Esophagus muscularis mucosa (tissue), 4 donors: ENCODE measurements at regions not wholly inside any gene's neighbourhood (a gene's known extent, or its start where the extent isn't known, plus 50 kb on each side); places are given as distances from the start of the nearest gene placed in this dataset.
"Not testable (repeated sequence)": the region's sequence is repeated elsewhere in the genome, so short reads cannot be mapped to it uniquely, and the experiment has no call there.

Experiments used
- DNase-seq: peaks from one replicate; pipeline ENCODE4 v3.0.0-alpha.2; 2017; ENCODE audit errors: extremely low spot score
- H3K27ac ChIP-seq, 4 donors: fragments of 200-600 bp; sonication (generic); replicated peaks in 1 of 4; 1 replicate in 3 of 4; 2 replicates in 1 of 4; pipeline ENCODE4 v1.5.1; 2016 to 2019; ENCODE audit warnings: mild to moderate bottlenecking in 1 of 4
- H3K27me3 ChIP-seq, 4 donors: fragments of 200-600 bp; sonication (generic); one replicate each; pipeline versions ENCODE4 v1.5.1 to v1.6.0; 2016 to 2019
- H3K36me3 ChIP-seq, 4 donors: fragments of 200-600 bp; sonication (generic); one replicate each; pipeline ENCODE4 v1.5.1; 2016 to 2019
- H3K4me1 ChIP-seq, 4 donors: fragments of 200-600 bp; sonication (generic); one replicate each; pipeline ENCODE4 v1.5.1; 2016 to 2019
- H3K4me3 ChIP-seq, 4 donors: fragments of 200-600 bp; sonication (generic); 1 replicate in 2 of 4; 2 replicates in 2 of 4; pipeline ENCODE4 v1.5.1; 2016 to 2019; ENCODE audit warnings: mild to moderate bottlenecking in 4 of 4, moderate library complexity in 1 of 4
- H3K9me3 ChIP-seq, 4 donors: fragments of 200-600 bp; sonication (generic); 1 replicate in 3 of 4; 2 replicates in 1 of 4; pipeline ENCODE4 v1.5.1; 2016 to 2019
- CTCF ChIP-seq, 3 experiments: fragments of 200-600 bp in 2 of 3; fragments of 450-650 bp in 1 of 3; sonication (generic) in 2 of 3; IDR thresholded peaks; one replicate each; pipeline ENCODE4 v1.5.1; 2017 to 2019; ENCODE audit warnings: antibody characterized with exemption in 3 of 3, mild to moderate bottlenecking in 2 of 3, moderate library complexity in 1 of 3
- EP300 ChIP-seq: sonication (generic); formaldehyde crosslinking; IDR thresholded peaks from one replicate; pipeline ENCODE4 v1.6.1; 2017; ENCODE audit warnings: antibody characterized with exemption
- POLR2A ChIP-seq: fragments of 450-650 bp; IDR thresholded peaks from one replicate; pipeline ENCODE4 v1.6.1; 2017; ENCODE audit warnings: antibody characterized with exemption, moderate library complexity, mild to moderate bottlenecking, low read depth
- POLR2AphosphoS5 ChIP-seq, 2 donors: sonication (generic); formaldehyde crosslinking; IDR thresholded peaks; one replicate each; pipeline ENCODE4 v1.6.1; 2017; ENCODE audit warnings: antibody characterized with exemption in 2 of 2
- WGBS: methylation state at CpG from one replicate; pipeline ENCODE4 v1.1.5; 2018; 5-methylcytosine and 5-hydroxymethylcytosine counted together
- intact Hi-C: fragments of 100-400 bp; cut with DNase I; formaldehyde crosslinking; loops from one replicate; pipeline ENCODE4 v1.15.1; 2023

GRCh38 chr5:54384356-54384933 is 71.1 kb upstream of the HSPB3 start:
- Histone ChIP-seq H3K27me3 (no peaks in the 10 kb centered on the region), H3K4me1 (peaks cover 6 to 12% (median 9%) of the 10 kb centered on the region in 4 donors), H3K27ac (no peak overlapping the region), H3K4me3 (no peak overlapping the region), H3K36me3 (no peaks in the 10 kb centered on the region), H3K9me3 (no peaks in the 10 kb centered on the region)
- 96% methylated on average over 8 of the region's 8 CpGs for WGBS
- intact Hi-C loops, result no loop called here
- no peak for TF ChIP-seq CTCF (IDR thresholded peaks at IDR 0.05)
- DNase-seq, result no peak

- no peaks in the 10 kb centered on the region for H3K27me3 ChIP-seq
- no peak for DNase-seq
- H3K4me1 ChIP-seq, result peaks cover 6 to 12% (median 9%) of the 10 kb centered on the region in 4 donors
- peak overlapping the region in 2 of 4 donors; percentile 0 to 42 for H3K27ac ChIP-seq
- no peaks in the 10 kb centered on the region for H3K9me3 ChIP-seq
- WGBS, result 67% methylated on average over 2 of the region's 2 CpGs
- TF ChIP-seq POLR2A, result no peak
- TF ChIP-seq EP300, result no peak
- no peak for TF ChIP-seq POLR2AphosphoS5 (IDR thresholded peaks at IDR 0.05)
- no peak for TF ChIP-seq CTCF (IDR thresholded peaks at IDR 0.05)
- no peak overlapping the region for H3K4me3 ChIP-seq
- no peaks in the 10 kb centered on the region for H3K36me3 ChIP-seq
- intact Hi-C loops, result no loop called here
Observed at GRCh38 chr5:54383941-54384340, 71.6 kb upstream of the HSPB3 start.

GRCh38 chr5:54383225-54383901 is 72.1 kb upstream of the HSPB3 start:
- WGBS, result 73% methylated on average over 3 of the region's 3 CpGs
- Histone ChIP-seq H3K4me1 (peaks cover 6 to 11% (median 9%) of the 10 kb centered on the region in 4 donors), H3K9me3 (no peaks in the 10 kb centered on the region), H3K27me3 (no peaks in the 10 kb centered on the region), H3K27ac (peak overlapping the region in 3 of 4 donors; percentile 0 to 42 (median 31)), H3K4me3 (no peak overlapping the region), H3K36me3 (no peaks in the 10 kb centered on the region)
- intact Hi-C loops, result no loop called here
- no peak for DNase-seq
- TF ChIP-seq POLR2A (no peak), POLR2AphosphoS5 (IDR thresholded peaks at IDR 0.05) (peak in 1 of 2 donors; percentile 23), CTCF (IDR thresholded peaks at IDR 0.05) (no peak)

GRCh38 chr5:54381319-54381718 is 70.9 kb upstream of the ARL15 start:
- intact Hi-C loops, result not testable (repeated sequence)

GRCh38 chr5:54379590-54379989 is 69.2 kb upstream of the ARL15 start:
- Histone ChIP-seq H3K36me3 (no peaks in the 10 kb centered on the region), H3K4me3 (no peak overlapping the region), H3K27ac (no peak overlapping the region), H3K4me1 (no peaks in the 10 kb centered on the region), H3K27me3 (no peaks in the 10 kb centered on the region), H3K9me3 (no peaks in the 10 kb centered on the region)
- intact Hi-C loops, result no loop called here
- DNase-seq, result no peak
- TF ChIP-seq EP300 (no peak), POLR2AphosphoS5 (IDR thresholded peaks at IDR 0.05) (no peak), POLR2A (no peak), CTCF (IDR thresholded peaks at IDR 0.05) (no peak)
- 90% methylated on average over 2 of the region's 2 CpGs for WGBS

More at GRCh38 chr5:54381319-54381718, 70.9 kb upstream of the ARL15 start:
- H3K9me3 ChIP-seq, H3K27ac ChIP-seq, H3K36me3 ChIP-seq, DNase-seq, H3K27me3 ChIP-seq, H3K4me1 ChIP-seq, H3K4me3 ChIP-seq: not testable (repeated sequence)
- WGBS, result 98% methylated on average over 21 of the region's 31 CpGs
